GM12878 (cell line): ENCODE measurements at regions not wholly inside any gene's neighbourhood (a gene's known extent, or its start where the extent isn't known, plus 50 kb on each side); places are given as distances from the start of the nearest gene placed in this dataset.

Experiments used
- ATAC-seq: fragments of 200-7000 bp; cut with Tn5 transposase; 3 replicates; pipeline ENCODE4 v1.9.1; 2020; ENCODE audit warnings: mild to moderate bottlenecking, moderate library complexity
- BruUV-seq: library from RNA; stranded (reverse); fragments of 400-500 nt; replicated peaks from 2 replicates; lab custom pipeline; 2021; lab: Mats Ljungman, UMichigan
- CTCF ChIA-PET: fragments of 300-600 bp; sonication (Branson Sonifier 250); formaldehyde crosslinking; extraction: SDS; loops from one replicate; lab custom pipeline; 2021; ENCODE audit warnings: inconsistent platforms; lab: Yijun Ruan, JAX
- POLR2A ChIA-PET: fragments of 350-600 bp; formaldehyde crosslinking; extraction: SDS; loops from one replicate; lab custom pipeline; 2021; ENCODE audit warnings: inconsistent platforms; lab: Charles Lee
- RAD21 ChIA-PET: fragments of 300-600 bp; sonication (Branson Sonifier 250); formaldehyde crosslinking; loops from one replicate; lab custom pipeline; 2023; ENCODE audit warnings: antibody characterized with exemption; ENCODE audit not compliant: unreplicated experiment; lab: Charles Lee
- SMC1A ChIA-PET: fragments of 300-600 bp; sonication (Branson Sonifier 250); formaldehyde crosslinking; loops from one replicate; lab custom pipeline; 2023; ENCODE audit not compliant: unreplicated experiment, uncharacterized antibody; lab: Charles Lee
- DNase-seq: peaks from one replicate; pipeline ENCODE4 v3.0.0-alpha.2; 2011; ENCODE audit warnings: low read depth, low spot score
- FAIRE-seq: peaks from 3 replicates; lab custom pipeline; 2011; peaks lifted over from hg19 to GRCh38; lab: Jason Lieb, UNC
- H2AFZ ChIP-seq: 2 replicates; pipeline ENCODE4 v1.6.0; 2011; ENCODE audit warnings: low read depth, low read length, control low read depth; ENCODE audit not compliant: control insufficient read depth
- H3K27ac ChIP-seq: 2 replicates; pipeline ENCODE4 v1.5.1; 2011; ENCODE audit warnings: control low read depth; ENCODE audit not compliant: control insufficient read depth, insufficient read depth
- H3K27me3 ChIP-seq, 2 experiments: replicated peaks in 1 of 2; 2 replicates each; pipeline versions ENCODE4 v1.6.0 to v1.6.1; 2011; ENCODE audit warnings: low read length in 1 of 2; ENCODE audit not compliant: control insufficient read depth in 2 of 2, insufficient read depth in 2 of 2
- H3K36me3 ChIP-seq, 2 experiments: 2 replicates each; pipeline ENCODE4 v1.5.1; 2011; ENCODE audit warnings: low read length in 1 of 2; ENCODE audit not compliant: control insufficient read depth in 2 of 2, insufficient read depth in 2 of 2
- H3K4me1 ChIP-seq: 2 replicates; pipeline ENCODE4 v1.6.1; 2011; ENCODE audit warnings: mild to moderate bottlenecking, low read length, moderate library complexity, mixed read lengths; ENCODE audit not compliant: control insufficient read depth, insufficient read depth
- H3K4me2 ChIP-seq: 2 replicates; pipeline ENCODE4 v1.6.0; 2011; ENCODE audit warnings: control low read depth; ENCODE audit not compliant: control insufficient read depth, insufficient read depth
- H3K4me3 ChIP-seq: fragments of 200-600 bp; sonication (generic); 2 replicates; pipeline ENCODE4 v1.5.1; 2016
- H3K79me2 ChIP-seq: 2 replicates; pipeline ENCODE4 v1.6.0; 2011; ENCODE audit warnings: low read length; ENCODE audit not compliant: control insufficient read depth, insufficient read depth
- H3K9ac ChIP-seq: 2 replicates; pipeline ENCODE4 v1.8.0; 2011; ENCODE audit warnings: low read length, control low read depth, mixed read lengths; ENCODE audit not compliant: control insufficient read depth, insufficient read depth
- H3K9me3 ChIP-seq: replicated peaks from 3 replicates; pipeline ENCODE4 v1.5.1; 2011; ENCODE audit warnings: mild to moderate bottlenecking, low read length; ENCODE audit not compliant: control insufficient read depth, insufficient read depth
- H4K20me1 ChIP-seq: 2 replicates; pipeline ENCODE4 v1.6.0; 2011; ENCODE audit not compliant: control insufficient read depth, insufficient read depth
- EZH2 ChIP-seq: IDR thresholded peaks from 2 replicates; pipeline ENCODE4 v1.6.1; 2012; ENCODE audit warnings: low read depth, mild to moderate bottlenecking, control low read depth, inconsistent platforms, low read length, borderline replicate concordance; ENCODE audit not compliant: control insufficient read depth
- KLF5 ChIP-seq: fragments of 450-650 bp; IDR thresholded peaks from 2 replicates; pipeline ENCODE4 v1.6.1; 2014; ENCODE audit warnings: mild to moderate bottlenecking; ENCODE audit not compliant: partially characterized antibody
- LARP7 ChIP-seq: fragments of 450-650 bp; IDR thresholded peaks from 2 replicates; pipeline ENCODE4 v1.6.1; 2017; ENCODE audit warnings: mild to moderate bottlenecking
- MTA3 ChIP-seq: IDR thresholded peaks from 2 replicates; pipeline ENCODE4 v1.6.1; 2012; ENCODE audit warnings: low read length, inconsistent platforms, borderline replicate concordance
- NR2C1 ChIP-seq: fragments of 450-650 bp; IDR thresholded peaks from 2 replicates; pipeline ENCODE4 v1.6.1; 2017; ENCODE audit warnings: antibody characterized with exemption, mild to moderate bottlenecking, moderate library complexity
- POU2F2 ChIP-seq: IDR thresholded peaks from 3 replicates; pipeline ENCODE4 v1.6.1; 2011; ENCODE audit warnings: low read depth, mild to moderate bottlenecking, low read length, borderline replicate concordance
- SKIL ChIP-seq: fragments of 450-650 bp; IDR thresholded peaks from 2 replicates; pipeline ENCODE4 v1.6.1; 2017; ENCODE audit warnings: mild to moderate bottlenecking, low read depth, inconsistent platforms; ENCODE audit not compliant: poor library complexity, severe bottlenecking
- ZBTB11 ChIP-seq: fragments of 450-650 bp; formaldehyde crosslinking; IDR thresholded peaks from 2 replicates; pipeline ENCODE4 v1.5.0; 2022; ENCODE audit warnings: mild to moderate bottlenecking, missing genetic modification characterization
- ZSCAN29 ChIP-seq: fragments of 450-650 bp; IDR thresholded peaks from 2 replicates; pipeline ENCODE4 v1.6.1; 2017; ENCODE audit warnings: mild to moderate bottlenecking, moderate library complexity
- WGBS: methylation state at CpG from one replicate; pipeline ENCODE4 v1.1.6; 2016; ENCODE audit warnings: low lambda C conversion rate; ENCODE audit not compliant: insufficient replicate concordance, insufficient coverage; ENCODE audit errors: missing lambda C conversion rate; 5-methylcytosine and 5-hydroxymethylcytosine counted together
- in situ Hi-C: fragments of 300-500 bp; cut with MboI; formaldehyde crosslinking; loops from 9 replicates; pipeline ENCODE4 v1.14.3; 2018; ENCODE audit warnings: mixed read lengths
- intact Hi-C: fragments of 100-400 bp; cut with micrococcal nuclease; formaldehyde crosslinking; loops from one replicate; pipeline ENCODE4 v1.14.2; 2022; ENCODE audit not compliant: unreplicated experiment
- TF ChIP-seq, protein P1 (sequence below), 3 experiments: IDR thresholded peaks in 2 of 3; conservative IDR thresholded peaks in 1 of 3; 2 replicates each; pipeline ENCODE4 v1.5.1; 2011; ENCODE audit warnings: low read depth in 3 of 3, low read length in 3 of 3, mild to moderate bottlenecking in 3 of 3, control low read depth in 2 of 3, moderate library complexity in 2 of 3, inconsistent platforms in 1 of 3, mixed read lengths in 1 of 3; ENCODE audit not compliant: control insufficient read depth in 2 of 3, insufficient read depth in 1 of 3; ENCODE audit errors: extremely low read depth in 1 of 3
- TF ChIP-seq, protein P2 (sequence below): fragments of 450-650 bp; IDR thresholded peaks from 2 replicates; pipeline ENCODE4 v1.6.1; 2017; ENCODE audit warnings: borderline replicate concordance

DNA sequence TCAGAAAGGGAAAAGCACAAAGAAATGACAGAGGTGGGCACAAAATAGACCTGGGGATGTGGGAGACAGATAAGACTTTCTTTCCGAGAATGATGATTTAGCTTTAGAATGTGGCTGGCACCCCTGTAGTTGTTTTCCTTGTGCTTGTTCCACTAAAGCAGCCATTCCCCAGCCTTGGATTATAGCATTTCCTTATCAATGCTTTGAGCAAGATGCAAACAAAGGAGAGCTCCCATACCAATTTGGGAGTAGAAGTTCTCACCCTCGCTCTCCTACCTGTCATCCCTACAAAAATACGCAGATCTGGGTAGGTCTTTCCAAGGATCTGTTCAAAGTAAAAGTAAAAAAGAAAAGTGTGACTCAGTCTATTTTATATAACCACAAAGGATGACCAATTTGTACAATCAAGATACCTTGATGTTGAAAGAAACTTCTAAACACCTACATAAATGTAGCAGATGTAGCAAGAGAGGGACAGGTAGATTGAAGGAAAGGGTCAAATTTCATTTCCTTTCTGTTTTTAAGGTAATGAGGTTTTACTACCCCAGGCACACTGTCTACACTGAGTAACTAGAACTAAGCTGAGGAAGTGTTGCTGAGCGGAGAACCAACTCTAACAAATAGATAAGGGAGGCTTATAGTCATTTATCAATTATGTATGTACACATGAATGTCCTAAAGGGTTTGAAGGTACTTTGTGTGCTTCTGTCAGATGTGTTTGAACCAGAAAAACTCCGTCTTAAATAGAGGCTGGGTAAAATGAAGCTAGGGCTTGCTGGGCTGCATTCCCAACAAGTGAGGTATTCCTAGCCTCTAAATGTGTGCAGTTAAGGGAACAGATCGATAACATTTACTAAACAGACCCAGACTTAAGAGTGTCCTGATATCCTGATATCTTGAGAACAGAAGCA, 91.1 kb upstream of the LRRN1 start (continued):
- no peak for TF ChIP-seq SKIL
- TF ChIP-seq NR2C1 = no peak
- TF ChIP-seq, protein P1, sequence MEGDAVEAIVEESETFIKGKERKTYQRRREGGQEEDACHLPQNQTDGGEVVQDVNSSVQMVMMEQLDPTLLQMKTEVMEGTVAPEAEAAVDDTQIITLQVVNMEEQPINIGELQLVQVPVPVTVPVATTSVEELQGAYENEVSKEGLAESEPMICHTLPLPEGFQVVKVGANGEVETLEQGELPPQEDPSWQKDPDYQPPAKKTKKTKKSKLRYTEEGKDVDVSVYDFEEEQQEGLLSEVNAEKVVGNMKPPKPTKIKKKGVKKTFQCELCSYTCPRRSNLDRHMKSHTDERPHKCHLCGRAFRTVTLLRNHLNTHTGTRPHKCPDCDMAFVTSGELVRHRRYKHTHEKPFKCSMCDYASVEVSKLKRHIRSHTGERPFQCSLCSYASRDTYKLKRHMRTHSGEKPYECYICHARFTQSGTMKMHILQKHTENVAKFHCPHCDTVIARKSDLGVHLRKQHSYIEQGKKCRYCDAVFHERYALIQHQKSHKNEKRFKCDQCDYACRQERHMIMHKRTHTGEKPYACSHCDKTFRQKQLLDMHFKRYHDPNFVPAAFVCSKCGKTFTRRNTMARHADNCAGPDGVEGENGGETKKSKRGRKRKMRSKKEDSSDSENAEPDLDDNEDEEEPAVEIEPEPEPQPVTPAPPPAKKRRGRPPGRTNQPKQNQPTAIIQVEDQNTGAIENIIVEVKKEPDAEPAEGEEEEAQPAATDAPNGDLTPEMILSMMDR (IDR thresholded peaks at IDR 0.05 in 2 of 3, conservative IDR thresholded peaks at IDR 0.05 in 1 of 3; ENCODE audit: control insufficient read depth in 2 of 3, extremely low read depth in 1 of 3, insufficient read depth in 1 of 3, low read depth in 3 of 3, low read length in 3 of 3) = no peak
- TF ChIP-seq KLF5 = no peak

GRCh38 chr3:3705090-3705775, 94.0 kb upstream of the LRRN1 start:
- no peak overlapping the region for H2AFZ ChIP-seq
- no peak overlapping the region for H3K4me3 ChIP-seq
- H3K36me3 ChIP-seq = no peaks in the 10 kb centered on the region
- in situ Hi-C loops = no loop called here
- CTCF ChIA-PET = no interaction called here
- DNase-seq (no peak), FAIRE-seq (no peak), ATAC-seq (no peak)
- H3K9ac ChIP-seq = no peak overlapping the region
- H3K27me3 ChIP-seq = no peaks in the 10 kb centered on the region
- POLR2A ChIA-PET = no interaction called here
- no peak overlapping the region for H3K4me2 ChIP-seq
- H3K4me1 ChIP-seq = no peaks in the 10 kb centered on the region
- intact Hi-C loops = no loop called here
- SMC1A ChIA-PET = no interaction called here
- H3K79me2 ChIP-seq = no peaks in the 10 kb centered on the region
- H3K9me3 ChIP-seq = no peaks in the 10 kb centered on the region
- no peaks in the 10 kb centered on the region for H4K20me1 ChIP-seq
- no peak overlapping the region for H3K27ac ChIP-seq
- 6% methylated on average over 6 of the region's 6 CpGs for WGBS
- BruUV-seq = no TSS peak
- RAD21 ChIA-PET = no interaction called here
- TF ChIP-seq EZH2 (no peak), ZBTB11 (CRISPR knock-in tag) (no peak), MTA3 (no peak), ZSCAN29 (no peak), POU2F2 (no peak), LARP7 (no peak)
- TF ChIP-seq, protein P2, sequence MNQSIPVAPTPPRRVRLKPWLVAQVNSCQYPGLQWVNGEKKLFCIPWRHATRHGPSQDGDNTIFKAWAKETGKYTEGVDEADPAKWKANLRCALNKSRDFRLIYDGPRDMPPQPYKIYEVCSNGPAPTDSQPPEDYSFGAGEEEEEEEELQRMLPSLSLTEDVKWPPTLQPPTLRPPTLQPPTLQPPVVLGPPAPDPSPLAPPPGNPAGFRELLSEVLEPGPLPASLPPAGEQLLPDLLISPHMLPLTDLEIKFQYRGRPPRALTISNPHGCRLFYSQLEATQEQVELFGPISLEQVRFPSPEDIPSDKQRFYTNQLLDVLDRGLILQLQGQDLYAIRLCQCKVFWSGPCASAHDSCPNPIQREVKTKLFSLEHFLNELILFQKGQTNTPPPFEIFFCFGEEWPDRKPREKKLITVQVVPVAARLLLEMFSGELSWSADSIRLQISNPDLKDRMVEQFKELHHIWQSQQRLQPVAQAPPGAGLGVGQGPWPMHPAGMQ = no peak
